Trophoblast cell (in vitro differentiated cells and primary cell): ENCODE measurements at regions not wholly inside any gene's neighbourhood (a gene's known extent, or its start where the extent isn't known, plus 50 kb on each side); places are given as distances from the start of the nearest gene placed in this dataset.
"Not testable (repeated sequence)": the region's sequence is repeated elsewhere in the genome, so short reads cannot be mapped to it uniquely, and the experiment has no call there.

Experiments used
- DNase-seq, 2 donors: peaks; one replicate each; pipeline ENCODE4 v3.0.0-alpha.2; 2016
- H2AFZ ChIP-seq: 2 replicates; pipeline ENCODE4 v1.6.1; 2013; ENCODE audit warnings: low read length, moderate library complexity, mild to moderate bottlenecking; ENCODE audit not compliant: insufficient read depth, poor library complexity
- H2AK5ac ChIP-seq: 2 replicates; pipeline ENCODE4 v1.6.1; 2013; ENCODE audit warnings: mild to moderate bottlenecking, low read length
- H2BK120ac ChIP-seq: 2 replicates; pipeline ENCODE4 v1.6.1; 2013; ENCODE audit warnings: low read length, mild to moderate bottlenecking, moderate library complexity; ENCODE audit not compliant: insufficient read depth, poor library complexity
- H2BK12ac ChIP-seq: 2 replicates; pipeline ENCODE4 v1.6.1; 2013; ENCODE audit warnings: mild to moderate bottlenecking, low read length, moderate library complexity
- H2BK5ac ChIP-seq: 2 replicates; pipeline ENCODE4 v1.6.1; 2013; ENCODE audit warnings: low read length, low read depth, moderate library complexity, mild to moderate bottlenecking; ENCODE audit not compliant: poor library complexity
- H3K14ac ChIP-seq: 2 replicates; pipeline ENCODE4 v1.6.1; 2013; ENCODE audit warnings: mild to moderate bottlenecking, low read length
- H3K18ac ChIP-seq: 2 replicates; pipeline ENCODE4 v1.6.1; 2013; ENCODE audit warnings: mild to moderate bottlenecking, low read length
- H3K23ac ChIP-seq: 2 replicates; pipeline ENCODE4 v1.6.1; 2013; ENCODE audit warnings: low read length
- H3K27ac ChIP-seq: 2 replicates; pipeline ENCODE4 v1.5.1; 2013; ENCODE audit warnings: low read depth, mild to moderate bottlenecking, inconsistent platforms, low read length, moderate library complexity
- H3K27me3 ChIP-seq: 2 replicates; pipeline ENCODE4 v1.6.1; 2013; ENCODE audit warnings: inconsistent platforms, mild to moderate bottlenecking, low read length, moderate library complexity; ENCODE audit not compliant: insufficient read depth
- H3K36me3 ChIP-seq, 2 experiments: 1 replicate in 1 of 2; 2 replicates in 1 of 2; pipeline ENCODE4 v1.6.1; 2013; ENCODE audit warnings: low read length in 2 of 2, mild to moderate bottlenecking in 2 of 2, moderate library complexity in 1 of 2; ENCODE audit not compliant: insufficient read depth in 2 of 2, control insufficient read depth in 1 of 2
- H3K4ac ChIP-seq: 2 replicates; pipeline ENCODE4 v1.6.1; 2013; ENCODE audit warnings: low read depth, mild to moderate bottlenecking, low read length, moderate library complexity
- H3K4me1 ChIP-seq, 2 experiments: 1 replicate in 1 of 2; 2 replicates in 1 of 2; pipeline ENCODE4 v1.6.1; 2013; ENCODE audit warnings: low read length in 2 of 2, mild to moderate bottlenecking in 2 of 2, moderate library complexity in 1 of 2; ENCODE audit not compliant: insufficient read depth in 2 of 2, control insufficient read depth in 1 of 2
- H3K4me2 ChIP-seq: 2 replicates; pipeline ENCODE4 v1.6.1; 2013; ENCODE audit warnings: inconsistent platforms, mild to moderate bottlenecking, low read length, moderate library complexity
- H3K4me3 ChIP-seq: 2 replicates; pipeline ENCODE4 v1.5.1; 2013; ENCODE audit warnings: mild to moderate bottlenecking, low read depth, low read length, inconsistent platforms
- H3K79me1 ChIP-seq: one replicate; pipeline ENCODE4 v1.6.1; 2013; ENCODE audit warnings: low read length
- H3K79me2 ChIP-seq: 2 replicates; pipeline ENCODE4 v1.6.1; 2013; ENCODE audit warnings: low read length, mild to moderate bottlenecking; ENCODE audit not compliant: control insufficient read depth, insufficient read depth, poor library complexity
- H3K9ac ChIP-seq: 2 replicates; pipeline ENCODE4 v1.6.1; 2013; ENCODE audit warnings: mild to moderate bottlenecking, low read length
- H3K9me3 ChIP-seq: 2 replicates; pipeline ENCODE4 v1.6.1; 2013; ENCODE audit warnings: low read depth, mild to moderate bottlenecking, control low read depth, inconsistent platforms, low read length; ENCODE audit not compliant: insufficient read depth
- H4K12ac ChIP-seq: 2 replicates; pipeline ENCODE4 v1.6.1; 2013; ENCODE audit warnings: low read depth, mild to moderate bottlenecking, low read length, moderate library complexity
- H4K8ac ChIP-seq: 2 replicates; pipeline ENCODE4 v1.6.1; 2013; ENCODE audit warnings: low read depth, mild to moderate bottlenecking, low read length, moderate library complexity
- H4K91ac ChIP-seq: one replicate; pipeline ENCODE4 v1.6.1; 2013; ENCODE audit warnings: low read depth, mild to moderate bottlenecking, low read length, moderate library complexity
- WGBS: extraction: QIAGEN DNeasy Blood & Tissue Kit; methylation state at CpG from one replicate; pipeline ENCODE4 v1.1.7; 2013; ENCODE audit warnings: missing lambda C conversion rate; ENCODE audit not compliant: insufficient read length, insufficient coverage; ENCODE audit errors: extremely low coverage; 5-methylcytosine and 5-hydroxymethylcytosine counted together

- Histone ChIP-seq H3K4me3 (no peak overlapping the region), H3K4me1 (no peaks in the 10 kb centered on the region), H2BK120ac (no peak overlapping the region), H4K91ac (no peak overlapping the region), H2BK12ac (no peak overlapping the region), H4K12ac (no peak overlapping the region), H3K79me2 (no peaks in the 10 kb centered on the region), H2AFZ (no peak overlapping the region), H4K8ac (no peak overlapping the region), H2BK5ac (no peak overlapping the region), H3K79me1 (no peaks in the 10 kb centered on the region), H3K4ac (no peak overlapping the region), H2AK5ac (no peak overlapping the region), H3K36me3 (no peaks in the 10 kb centered on the region), H3K18ac (no peak overlapping the region), H3K14ac (no peak overlapping the region), H3K9me3 (peaks cover 10% of the 10 kb centered on the region), H3K23ac (no peak overlapping the region), H3K9ac (no peak overlapping the region), H3K27ac (no peak overlapping the region), H3K4me2 (no peak overlapping the region), H3K27me3 (no peaks in the 10 kb centered on the region)
- no peak for DNase-seq
- no CpG with 5 or more reads among the region's 18 CpGs for WGBS
Measured at GRCh38 chr1:30134466-30135217, 588.7 kb downstream of the MATN1 start.

DNA sequence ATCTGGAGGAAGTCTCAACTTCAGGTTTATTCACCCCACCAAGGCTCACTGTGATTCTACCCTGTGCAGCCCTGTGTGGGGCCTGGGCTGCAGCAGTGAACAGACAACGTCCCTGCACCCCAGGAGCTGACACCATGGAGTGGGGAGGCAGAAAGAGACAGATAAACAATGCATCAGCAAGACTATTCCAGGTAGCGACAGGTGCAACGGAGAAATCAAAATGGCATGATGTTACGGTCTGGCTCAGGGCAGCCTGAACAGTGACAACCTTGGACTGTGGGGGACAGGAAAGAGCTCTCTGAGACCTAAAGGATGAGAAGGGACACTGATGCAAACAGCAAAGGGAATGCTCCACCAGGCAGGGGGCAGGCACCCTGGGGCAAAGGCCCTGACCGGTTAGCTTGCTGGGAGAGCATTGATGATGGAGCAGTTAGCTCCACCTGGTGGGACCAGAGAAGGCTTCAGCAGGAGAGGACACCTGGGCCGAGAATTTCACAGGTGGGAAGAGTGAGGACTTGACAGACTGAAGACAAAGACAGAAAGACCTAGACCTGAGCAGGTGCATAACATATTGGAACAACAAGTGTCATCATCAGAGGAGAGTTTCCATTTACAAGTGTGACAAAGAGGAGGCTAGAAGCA lies 589.9 kb downstream of the MATN1 start:
- no peak overlapping the region for H2BK5ac ChIP-seq
- no peak for DNase-seq
- H3K9me3 ChIP-seq: peaks cover 8% of the 10 kb centered on the region
- H4K91ac ChIP-seq: no peak overlapping the region
- no peaks in the 10 kb centered on the region for H3K79me1 ChIP-seq
- H3K14ac ChIP-seq: no peak overlapping the region
- H3K4me3 ChIP-seq: no peak overlapping the region
- no peak overlapping the region for H2AK5ac ChIP-seq
- WGBS: no CpG with 5 or more reads among the region's 6 CpGs
- H3K18ac ChIP-seq: no peak overlapping the region
- no peak overlapping the region for H3K23ac ChIP-seq
- no peak overlapping the region for H2BK120ac ChIP-seq
- no peaks in the 10 kb centered on the region for H3K79me2 ChIP-seq
- H4K12ac ChIP-seq: no peak overlapping the region
- H3K9ac ChIP-seq: no peak overlapping the region
- no peak overlapping the region for H3K4ac ChIP-seq
- H3K4me2 ChIP-seq: no peak overlapping the region
- H3K27me3 ChIP-seq: no peaks in the 10 kb centered on the region
- H2AFZ ChIP-seq: no peak overlapping the region
- no peak overlapping the region for H2BK12ac ChIP-seq
- no peaks in the 10 kb centered on the region for H3K36me3 ChIP-seq
- no peak overlapping the region for H4K8ac ChIP-seq
- H3K4me1 ChIP-seq: no peaks in the 10 kb centered on the region
- H3K27ac ChIP-seq: no peak overlapping the region

GRCh38 chr1:30132602-30133286 lies 590.6 kb downstream of the MATN1 start:
- Histone ChIP-seq H3K14ac (no peak overlapping the region), H3K9me3 (peaks cover 7% of the 10 kb centered on the region), H3K27me3 (no peaks in the 10 kb centered on the region), H2BK5ac (no peak overlapping the region), H4K8ac (no peak overlapping the region), H4K91ac (no peak overlapping the region), H2BK120ac (no peak overlapping the region), H3K36me3 (no peaks in the 10 kb centered on the region), H4K12ac (no peak overlapping the region), H3K4me3 (no peak overlapping the region), H2AK5ac (no peak overlapping the region), H3K23ac (no peak overlapping the region), H3K79me1 (no peaks in the 10 kb centered on the region), H2AFZ (no peak overlapping the region), H2BK12ac (no peak overlapping the region), H3K9ac (no peak overlapping the region), H3K4me1 (no peaks in the 10 kb centered on the region), H3K79me2 (no peaks in the 10 kb centered on the region), H3K4me2 (no peak overlapping the region), H3K4ac (no peak overlapping the region), H3K27ac (no peak overlapping the region), H3K18ac (no peak overlapping the region)
- WGBS: no CpG with 5 or more reads among the region's 10 CpGs
- DNase-seq: no peak

- not testable (repeated sequence) for H3K14ac ChIP-seq, H4K12ac ChIP-seq, H3K4me2 ChIP-seq, H3K23ac ChIP-seq, H4K91ac ChIP-seq, H2BK120ac ChIP-seq, H3K79me1 ChIP-seq, DNase-seq, H3K27me3 ChIP-seq, H3K79me2 ChIP-seq, H3K4me1 ChIP-seq, H2BK5ac ChIP-seq, H3K4ac ChIP-seq, H3K18ac ChIP-seq, H2AK5ac ChIP-seq, H3K4me3 ChIP-seq, H2AFZ ChIP-seq, H3K9me3 ChIP-seq, H3K9ac ChIP-seq, H2BK12ac ChIP-seq, H4K8ac ChIP-seq, H3K27ac ChIP-seq, H3K36me3 ChIP-seq
- WGBS: no CpG with 5 or more reads among the region's 2 CpGs
Measured at GRCh38 chr1:30130566-30130965, 592.8 kb downstream of the MATN1 start.
